ENCODE measurements at regions not wholly inside any gene's neighbourhood (a gene's known extent, or its start where the extent isn't known, plus 50 kb on each side); places are given as distances from the start of the nearest gene placed in this dataset.
"Not testable (repeated sequence)": the region's sequence is repeated elsewhere in the genome, so short reads cannot be mapped to it uniquely, and the experiment has no call there.

DNA sequence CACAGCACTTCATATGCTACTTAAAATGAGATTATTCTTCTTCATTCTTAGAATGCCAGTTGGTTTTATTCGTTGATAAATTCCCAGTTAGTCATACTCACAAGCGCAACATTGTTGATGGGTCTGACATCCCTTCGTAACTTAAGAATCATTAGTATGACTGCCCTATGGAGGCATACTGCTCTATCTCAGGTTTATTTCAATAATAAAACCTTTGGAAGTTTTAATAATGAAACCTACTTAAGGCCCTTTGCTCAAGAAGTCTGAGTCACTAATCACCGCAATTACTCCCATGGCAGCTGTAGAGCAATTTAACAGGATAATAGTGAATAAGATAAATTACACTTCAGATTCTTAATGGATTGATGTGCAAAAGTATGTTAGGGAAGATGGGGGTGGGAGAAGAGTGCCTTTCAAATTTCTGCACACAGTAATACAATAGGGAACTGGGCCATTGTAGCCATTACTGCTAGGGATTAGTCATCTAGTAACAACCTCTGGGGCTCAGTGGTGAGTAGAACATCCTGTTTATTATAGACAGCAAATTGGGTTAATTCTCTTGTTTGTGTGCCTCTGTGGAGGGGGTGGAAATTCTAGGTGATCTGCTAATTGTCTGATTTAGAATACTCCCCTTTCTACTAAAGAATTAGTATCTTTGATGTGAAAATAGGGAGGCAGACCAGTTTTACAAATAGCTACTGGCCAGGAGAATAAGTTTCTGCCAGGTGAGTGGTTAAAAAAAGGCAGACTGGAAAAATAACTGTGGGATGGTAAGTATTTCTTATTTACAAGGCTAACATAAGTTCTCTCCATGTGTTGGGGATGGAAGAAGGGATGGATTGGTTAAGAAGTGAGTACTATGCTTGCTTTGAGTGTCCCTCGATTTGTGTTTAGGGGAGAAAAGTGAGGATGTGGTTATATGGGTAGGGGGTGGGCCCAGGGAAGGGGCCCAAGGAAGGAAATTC is 74.5 kb upstream of the VKORC1L1 start:
- Histone ChIP-seq H3K4me1 (ENCODE audit: control insufficient read depth in 1 of 2, insufficient read depth in 2 of 2, low read depth in 1 of 2, low read length in 1 of 2) (peaks cover 0 to 11% of the 10 kb centered on the region in 2 experiments; a peak in 1 of 4 replicates), H2AFZ (ENCODE audit: low read depth) (0 out of 2 replicates have a peak overlapping the region, but pooled peaks have one; percentile 26), H4K20me1 (ENCODE audit: insufficient read depth) (no peaks in the 10 kb centered on the region), H3K36me3 (replicated peaks in 1 of 2; ENCODE audit: control insufficient read depth in 1 of 2, insufficient read depth in 2 of 2, low read length in 1 of 2) (peaks cover 3 to 9% of the 10 kb centered on the region in 2 experiments), H3F3A (replicated peaks; ENCODE audit: insufficient read depth) (peaks cover 8% of the 10 kb centered on the region), H3K79me2 (ENCODE audit: insufficient read depth) (no peaks in the 10 kb centered on the region), H3K4me2 (peak overlapping the region; percentile 37), H3K4me3 (ENCODE audit: low read depth in 2 of 2, low read length in 1 of 2) (no peak overlapping the region), H3K9ac (no peak overlapping the region), H3K27ac (ENCODE audit: low read depth in 2 of 2, low read length in 1 of 2) (peak overlapping the region in 1 of 2 experiments; percentile 28; a peak in 2 of 4 replicates), H3K9me3 (no peaks in the 10 kb centered on the region), H3K27me3 (ENCODE audit: insufficient read depth) (no peaks in the 10 kb centered on the region), H3K9me2 (no peaks in the 10 kb centered on the region)
- 0 out of 2 replicates have a peak, but pooled peaks have one; percentile 11 for TF ChIP-seq NFIC (IDR thresholded peaks at IDR 0.05; ENCODE audit: borderline replicate concordance)
- TF ChIP-seq RFX5 (IDR thresholded peaks at IDR 0.05; ENCODE audit: low read length) = no peak
- no peak for TF ChIP-seq ELF1 (IDR thresholded peaks at IDR 0.05)
- no peak for TF ChIP-seq GABPA (IDR thresholded peaks at IDR 0.05; ENCODE audit: low read depth)
- TF ChIP-seq, protein P1, sequence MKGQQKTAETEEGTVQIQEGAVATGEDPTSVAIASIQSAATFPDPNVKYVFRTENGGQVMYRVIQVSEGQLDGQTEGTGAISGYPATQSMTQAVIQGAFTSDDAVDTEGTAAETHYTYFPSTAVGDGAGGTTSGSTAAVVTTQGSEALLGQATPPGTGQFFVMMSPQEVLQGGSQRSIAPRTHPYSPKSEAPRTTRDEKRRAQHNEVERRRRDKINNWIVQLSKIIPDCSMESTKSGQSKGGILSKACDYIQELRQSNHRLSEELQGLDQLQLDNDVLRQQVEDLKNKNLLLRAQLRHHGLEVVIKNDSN (IDR thresholded peaks at IDR 0.05; ENCODE audit: borderline replicate concordance, low read depth) = no peak
- peak; percentile 26; the same call in 1 of the 2 replicates for TF ChIP-seq TCF12 (IDR thresholded peaks at IDR 0.05)
- peak; percentile 80 for TF ChIP-seq FOSL2 (IDR thresholded peaks at IDR 0.05; ENCODE audit: borderline replicate concordance, low read depth)
- TF ChIP-seq, protein P2, sequence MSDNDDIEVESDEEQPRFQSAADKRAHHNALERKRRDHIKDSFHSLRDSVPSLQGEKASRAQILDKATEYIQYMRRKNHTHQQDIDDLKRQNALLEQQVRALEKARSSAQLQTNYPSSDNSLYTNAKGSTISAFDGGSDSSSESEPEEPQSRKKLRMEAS (IDR thresholded peaks at IDR 0.05; ENCODE audit: low read depth) = no peak
- no peak for TF ChIP-seq CHD2 (IDR thresholded peaks at IDR 0.05; ENCODE audit: low read length, partially characterized antibody)
- peak; percentile 54 for TF ChIP-seq JUND (IDR thresholded peaks at IDR 0.05)
- TF ChIP-seq YY1 (IDR thresholded peaks at IDR 0.05; ENCODE audit: low read depth) = peak; percentile 44; the same call in 1 of the 2 replicates
- POLR2A ChIA-PET = interaction anchor here (0.6 kb wide), 1 partner anchor 138 kb away, joined by 5 read pairs; no protein-coding TSS in a partner anchor
- CTCF ChIA-PET = no interaction called here
- WGBS (ENCODE audit: low lambda C conversion rate) = 61% methylated on average over 5 of the region's 5 CpGs
- DNase-seq = no peak

DNA sequence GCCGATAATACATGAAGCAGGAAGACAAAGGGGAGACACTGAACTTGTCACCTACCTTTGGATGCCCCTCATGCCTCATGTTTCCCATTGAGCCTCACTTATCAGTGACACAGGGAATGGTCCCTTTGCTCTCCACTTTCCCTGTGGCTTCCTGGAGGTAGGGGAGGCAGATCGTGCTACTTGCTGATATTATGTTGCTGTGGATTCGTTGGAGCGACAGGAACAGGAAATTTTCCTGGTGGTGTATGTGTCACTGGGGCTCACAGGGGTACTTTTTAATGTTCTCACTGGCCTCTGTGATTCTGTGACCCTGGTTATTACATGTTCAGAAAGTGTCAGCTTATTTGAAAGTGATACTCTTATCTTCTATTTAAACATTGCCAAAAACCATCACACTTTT is 72.7 kb upstream of the VKORC1L1 start:
- H3K9me2 ChIP-seq; DNase-seq; H3K4me2 ChIP-seq; H2AFZ ChIP-seq (ENCODE audit: low read depth); H3K9ac ChIP-seq; H3K27ac ChIP-seq (ENCODE audit: low read depth in 2 of 2, low read length in 1 of 2); H3K79me2 ChIP-seq (ENCODE audit: insufficient read depth); H3K36me3 ChIP-seq (replicated peaks in 1 of 2; ENCODE audit: control insufficient read depth in 1 of 2, insufficient read depth in 2 of 2, low read length in 1 of 2); POLR2A ChIA-PET; H3K4me3 ChIP-seq (ENCODE audit: low read depth in 2 of 2, low read length in 1 of 2); H4K20me1 ChIP-seq (ENCODE audit: insufficient read depth); H3K9me3 ChIP-seq; H3K27me3 ChIP-seq (ENCODE audit: insufficient read depth); H3F3A ChIP-seq (replicated peaks; ENCODE audit: insufficient read depth): not testable (repeated sequence)
- H3K4me1 ChIP-seq (ENCODE audit: control insufficient read depth in 1 of 2, insufficient read depth in 2 of 2, low read depth in 1 of 2, low read length in 1 of 2) = peaks cover 0 to 11% of the 10 kb centered on the region in 2 experiments; a peak in 1 of 4 replicates
- CTCF ChIA-PET = interaction anchor here (1.0 kb wide), 1 partner anchor 19 kb away, joined by 3 read pairs; no protein-coding TSS in a partner anchor
- 83% methylated on average over 4 of the region's 4 CpGs for WGBS (ENCODE audit: low lambda C conversion rate)

Data from SK-N-SH (cell line).